PFSK-1 (cell line): ENCODE measurements at regions not wholly inside any gene's neighbourhood (a gene's known extent, or its start where the extent isn't known, plus 50 kb on each side); places are given as distances from the start of the nearest gene placed in this dataset.

Experiments used
- FOXP2 ChIP-seq: optimal IDR thresholded peaks from 2 replicates; pipeline ENCODE3; 2011; ENCODE audit warnings: borderline replicate concordance, control low read depth, inconsistent platforms; ENCODE audit not compliant: insufficient read depth; ENCODE audit errors: extremely low read length, extremely low read depth
- POLR2AphosphoS5 ChIP-seq: IDR thresholded peaks from 2 replicates; pipeline ENCODE4 v1.6.1; 2012; ENCODE audit warnings: low read depth, mild to moderate bottlenecking, control low read depth, low read length, moderate library complexity
- SIN3A ChIP-seq: IDR thresholded peaks from 2 replicates; pipeline ENCODE4 v1.6.1; 2012; ENCODE audit warnings: mild to moderate bottlenecking, low read length, moderate library complexity, borderline replicate concordance; ENCODE audit not compliant: insufficient read depth
- TAF1 ChIP-seq: IDR thresholded peaks from 2 replicates; pipeline ENCODE4 v1.6.1; 2012; ENCODE audit warnings: low read length, control low read depth, borderline replicate concordance; ENCODE audit not compliant: insufficient read depth
- TF ChIP-seq, protein P1 (sequence below), 2 experiments: IDR thresholded peaks; 2 replicates each; pipeline versions ENCODE4 v1.6.1 to v1.8.0; 2011 to 2012; ENCODE audit warnings: low read depth in 2 of 2, low read length in 2 of 2, control low read depth in 1 of 2, inconsistent platforms in 1 of 2, mild to moderate bottlenecking in 1 of 2, moderate library complexity in 1 of 2; ENCODE audit not compliant: insufficient read depth in 1 of 2

DNA sequence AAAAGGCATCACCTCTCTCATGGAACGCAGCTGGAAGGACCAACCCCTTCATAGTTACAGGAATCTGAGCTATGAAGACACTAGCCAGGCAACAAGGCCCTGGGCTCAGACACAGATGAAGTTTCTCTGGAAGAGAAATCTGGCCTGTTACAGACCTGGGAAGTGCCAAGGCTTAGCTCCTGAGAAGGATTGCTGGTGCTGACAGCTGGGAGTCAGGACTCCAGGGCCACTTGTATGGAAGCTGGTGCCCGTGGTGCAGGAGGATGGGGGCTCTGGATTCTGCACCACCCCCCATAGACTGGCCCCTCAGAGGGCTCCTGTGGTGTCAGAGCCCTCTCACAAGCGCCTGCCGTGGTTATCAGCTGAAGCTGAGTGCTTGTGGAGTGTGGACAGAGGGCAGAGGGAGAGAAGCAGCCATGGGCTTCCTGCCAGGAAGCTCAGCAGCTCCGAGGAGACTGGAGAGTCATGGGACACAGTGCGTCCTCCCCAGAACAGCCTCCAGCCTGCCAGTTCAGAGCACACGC is 87.3 kb upstream of the LCLAT1 start:
- no peak for TF ChIP-seq TAF1
- TF ChIP-seq SIN3A = no peak
- no peak for TF ChIP-seq FOXP2

DNA sequence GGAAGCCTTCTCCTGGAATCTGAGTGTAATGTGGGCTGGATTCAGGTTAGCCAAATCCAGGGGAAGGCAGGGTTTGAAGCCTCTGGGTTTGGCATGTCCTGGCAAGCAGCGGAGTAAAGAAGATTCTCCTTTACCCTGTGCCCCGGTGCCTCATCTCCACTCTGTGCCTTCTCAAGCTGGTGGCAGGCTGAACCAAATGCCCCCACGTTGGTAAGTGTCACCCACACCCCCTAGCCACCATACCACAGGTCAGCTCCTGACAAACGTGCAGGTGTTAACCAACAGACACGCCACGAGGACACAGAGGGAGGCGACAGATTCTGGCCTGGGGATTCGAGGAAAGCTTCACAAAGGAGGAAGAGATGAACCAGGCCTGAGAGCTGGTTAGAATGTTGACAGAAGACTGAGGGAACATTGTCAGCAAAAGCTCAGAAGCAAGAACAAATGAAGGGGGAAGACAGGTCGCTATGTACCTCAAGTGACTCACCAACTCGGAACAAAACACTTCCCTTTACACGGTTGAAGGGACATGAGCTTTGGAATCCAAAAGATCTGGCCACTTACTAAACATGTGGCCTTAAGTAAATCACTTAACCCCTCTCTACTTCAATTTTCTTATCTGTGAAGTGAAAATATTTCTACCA is 85.2 kb upstream of the LCLAT1 start:
- TF ChIP-seq, protein P1, sequence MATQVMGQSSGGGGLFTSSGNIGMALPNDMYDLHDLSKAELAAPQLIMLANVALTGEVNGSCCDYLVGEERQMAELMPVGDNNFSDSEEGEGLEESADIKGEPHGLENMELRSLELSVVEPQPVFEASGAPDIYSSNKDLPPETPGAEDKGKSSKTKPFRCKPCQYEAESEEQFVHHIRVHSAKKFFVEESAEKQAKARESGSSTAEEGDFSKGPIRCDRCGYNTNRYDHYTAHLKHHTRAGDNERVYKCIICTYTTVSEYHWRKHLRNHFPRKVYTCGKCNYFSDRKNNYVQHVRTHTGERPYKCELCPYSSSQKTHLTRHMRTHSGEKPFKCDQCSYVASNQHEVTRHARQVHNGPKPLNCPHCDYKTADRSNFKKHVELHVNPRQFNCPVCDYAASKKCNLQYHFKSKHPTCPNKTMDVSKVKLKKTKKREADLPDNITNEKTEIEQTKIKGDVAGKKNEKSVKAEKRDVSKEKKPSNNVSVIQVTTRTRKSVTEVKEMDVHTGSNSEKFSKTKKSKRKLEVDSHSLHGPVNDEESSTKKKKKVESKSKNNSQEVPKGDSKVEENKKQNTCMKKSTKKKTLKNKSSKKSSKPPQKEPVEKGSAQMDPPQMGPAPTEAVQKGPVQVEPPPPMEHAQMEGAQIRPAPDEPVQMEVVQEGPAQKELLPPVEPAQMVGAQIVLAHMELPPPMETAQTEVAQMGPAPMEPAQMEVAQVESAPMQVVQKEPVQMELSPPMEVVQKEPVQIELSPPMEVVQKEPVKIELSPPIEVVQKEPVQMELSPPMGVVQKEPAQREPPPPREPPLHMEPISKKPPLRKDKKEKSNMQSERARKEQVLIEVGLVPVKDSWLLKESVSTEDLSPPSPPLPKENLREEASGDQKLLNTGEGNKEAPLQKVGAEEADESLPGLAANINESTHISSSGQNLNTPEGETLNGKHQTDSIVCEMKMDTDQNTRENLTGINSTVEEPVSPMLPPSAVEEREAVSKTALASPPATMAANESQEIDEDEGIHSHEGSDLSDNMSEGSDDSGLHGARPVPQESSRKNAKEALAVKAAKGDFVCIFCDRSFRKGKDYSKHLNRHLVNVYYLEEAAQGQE (IDR thresholded peaks at IDR 0.05; ENCODE audit: insufficient read depth in 1 of 2, low read depth in 2 of 2, low read length in 2 of 2) = no peak
- no peak for TF ChIP-seq TAF1
- TF ChIP-seq FOXP2 = no peak
- no peak for TF ChIP-seq POLR2AphosphoS5
- TF ChIP-seq SIN3A = no peak

DNA sequence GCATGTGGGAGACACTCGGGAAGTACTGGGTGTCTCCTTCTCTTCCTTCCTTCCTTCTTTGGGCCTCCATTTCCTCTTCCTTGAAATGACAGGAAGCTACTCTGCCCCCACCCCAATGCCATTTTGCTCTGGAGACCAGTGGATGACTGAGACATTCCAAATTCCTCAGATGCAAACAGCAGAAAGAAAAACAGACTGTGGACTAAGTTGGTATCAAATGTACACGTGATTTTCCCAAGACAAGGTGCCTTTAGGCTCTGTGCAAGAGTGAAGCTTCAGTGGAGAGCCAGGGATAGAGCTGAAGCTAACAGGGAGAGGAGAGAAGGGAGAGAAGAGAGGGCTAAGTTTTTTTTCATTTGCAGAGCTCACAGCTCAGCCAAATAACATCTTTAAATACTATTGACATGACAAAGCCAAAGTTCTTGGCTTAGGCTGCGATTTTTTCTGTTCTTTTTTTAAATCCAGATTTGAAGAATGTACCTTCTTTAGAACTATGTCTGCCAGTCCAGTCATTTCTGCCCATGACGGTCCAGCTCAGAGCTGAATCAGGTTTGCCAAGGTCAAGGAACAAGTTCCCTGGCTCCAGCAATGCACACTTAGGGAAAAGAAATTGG is 84.5 kb upstream of the LCLAT1 start:
- TF ChIP-seq, protein P1 (IDR thresholded peaks at IDR 0.05; ENCODE audit: insufficient read depth in 1 of 2, low read depth in 2 of 2, low read length in 2 of 2) = no peak
- TF ChIP-seq POLR2AphosphoS5 (no peak), TAF1 (no peak)

DNA sequence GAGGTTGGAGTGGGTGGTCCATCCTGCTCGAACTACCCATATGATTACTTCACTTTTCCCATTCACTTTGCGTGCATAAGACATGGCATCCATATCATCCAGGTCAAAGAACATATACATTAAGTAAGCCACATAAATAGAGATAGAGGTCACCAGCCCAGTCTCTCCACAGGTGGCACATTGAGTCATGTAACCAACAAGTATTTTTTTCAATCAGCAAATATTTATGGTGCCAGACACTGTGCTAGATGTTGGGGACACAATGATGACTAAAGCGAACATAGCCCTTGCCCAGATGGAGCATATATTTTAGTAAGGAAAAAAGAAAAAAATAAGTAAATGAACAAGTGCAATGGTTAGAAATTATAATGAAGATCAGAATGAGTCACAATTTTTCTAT is 83.6 kb upstream of the LCLAT1 start:
- TF ChIP-seq, protein P1 (IDR thresholded peaks at IDR 0.05; ENCODE audit: insufficient read depth in 1 of 2, low read depth in 2 of 2, low read length in 2 of 2) = no peak
- TF ChIP-seq SIN3A = no peak
- no peak for TF ChIP-seq POLR2AphosphoS5
- TF ChIP-seq FOXP2 = no peak
- TF ChIP-seq TAF1 = no peak

DNA sequence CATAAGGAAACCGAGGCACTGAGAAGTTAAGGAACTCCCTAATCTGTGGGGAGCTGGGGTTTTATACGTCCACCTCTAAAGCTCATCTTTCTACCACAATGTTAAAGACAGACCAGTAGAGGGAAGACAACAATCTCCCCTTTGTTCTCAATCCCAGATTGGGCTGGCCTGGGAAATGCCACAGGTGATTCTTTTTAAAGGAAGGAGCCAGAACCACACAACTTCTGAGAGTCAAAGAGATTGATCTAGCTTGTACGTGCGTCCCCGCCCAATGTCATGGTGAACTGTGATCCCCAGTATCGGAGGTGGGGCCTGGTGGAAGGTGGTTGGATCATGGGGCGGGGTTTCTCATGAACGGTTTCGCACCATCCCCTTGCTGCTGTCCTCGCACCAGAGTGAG is 81.8 kb upstream of the LCLAT1 start:
- TF ChIP-seq, protein P1 (IDR thresholded peaks at IDR 0.05; ENCODE audit: insufficient read depth in 1 of 2, low read depth in 2 of 2, low read length in 2 of 2) = no peak
- TF ChIP-seq POLR2AphosphoS5 = no peak
- no peak for TF ChIP-seq TAF1
- TF ChIP-seq SIN3A = no peak
- TF ChIP-seq FOXP2 = no peak
